Astrocyte of the spinal cord (primary cell): ENCODE measurements at regions not wholly inside any gene's neighbourhood (a gene's known extent, or its start where the extent isn't known, plus 50 kb on each side); places are given as distances from the start of the nearest gene placed in this dataset.

ENCODE experiments used
- DNase-seq: peaks from one replicate; pipeline ENCODE4 v3.0.0; 2011; ENCODE audit warnings: low read depth, low spot score
- H3K4me3 ChIP-seq: 2 replicates; pipeline ENCODE4 v1.5.1; 2011; ENCODE audit warnings: low read depth, mild to moderate bottlenecking, low read length, moderate library complexity
- in situ Hi-C: cut with HindIII; loops from 2 replicates; pipeline ENCODE4 v1.10.0; 2017; ENCODE audit warnings: low sequenced_read_pairs
- TF ChIP-seq, protein P1 (sequence below): IDR thresholded peaks from 2 replicates; pipeline ENCODE4 v1.5.1; 2012; ENCODE audit warnings: low read depth, mild to moderate bottlenecking, low read length, inconsistent platforms

DNA sequence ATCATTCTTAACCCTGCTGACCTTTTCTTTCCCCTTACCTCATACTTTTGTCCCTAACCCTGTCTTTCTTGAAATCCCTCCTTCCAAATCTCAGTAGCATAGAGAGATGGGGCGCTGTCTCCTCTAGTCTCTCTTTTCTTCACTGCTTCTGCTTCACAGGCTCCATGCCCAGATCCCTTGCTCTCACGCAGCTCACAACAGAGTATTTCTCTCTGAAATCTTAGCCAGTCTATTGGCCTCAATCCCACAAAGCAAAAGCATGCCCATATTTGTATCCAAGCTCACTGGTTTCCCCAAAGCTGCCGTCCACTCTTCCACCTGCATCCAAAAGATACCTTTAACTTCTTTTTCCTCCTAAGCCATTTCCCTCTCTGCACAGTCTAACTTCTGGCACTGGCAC, 526.8 kb downstream of the PLXDC2 start:
- H3K4me3 ChIP-seq, result no peak overlapping the region
- in situ Hi-C loops, result no loop called here
- TF ChIP-seq, protein P1, sequence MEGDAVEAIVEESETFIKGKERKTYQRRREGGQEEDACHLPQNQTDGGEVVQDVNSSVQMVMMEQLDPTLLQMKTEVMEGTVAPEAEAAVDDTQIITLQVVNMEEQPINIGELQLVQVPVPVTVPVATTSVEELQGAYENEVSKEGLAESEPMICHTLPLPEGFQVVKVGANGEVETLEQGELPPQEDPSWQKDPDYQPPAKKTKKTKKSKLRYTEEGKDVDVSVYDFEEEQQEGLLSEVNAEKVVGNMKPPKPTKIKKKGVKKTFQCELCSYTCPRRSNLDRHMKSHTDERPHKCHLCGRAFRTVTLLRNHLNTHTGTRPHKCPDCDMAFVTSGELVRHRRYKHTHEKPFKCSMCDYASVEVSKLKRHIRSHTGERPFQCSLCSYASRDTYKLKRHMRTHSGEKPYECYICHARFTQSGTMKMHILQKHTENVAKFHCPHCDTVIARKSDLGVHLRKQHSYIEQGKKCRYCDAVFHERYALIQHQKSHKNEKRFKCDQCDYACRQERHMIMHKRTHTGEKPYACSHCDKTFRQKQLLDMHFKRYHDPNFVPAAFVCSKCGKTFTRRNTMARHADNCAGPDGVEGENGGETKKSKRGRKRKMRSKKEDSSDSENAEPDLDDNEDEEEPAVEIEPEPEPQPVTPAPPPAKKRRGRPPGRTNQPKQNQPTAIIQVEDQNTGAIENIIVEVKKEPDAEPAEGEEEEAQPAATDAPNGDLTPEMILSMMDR, result no peak
- DNase-seq, result no peak
